H1 (cell line): ENCODE measurements at regions not wholly inside any gene's neighbourhood (a gene's known extent, or its start where the extent isn't known, plus 50 kb on each side); places are given as distances from the start of the nearest gene placed in this dataset.

ENCODE experiments used
- CTCF ChIA-PET: fragments of 300-600 bp; sonication (Branson Sonifier 250); formaldehyde crosslinking; loops from one replicate; lab custom pipeline; 2021; ENCODE audit not compliant: partially characterized antibody; lab: Charles Lee
- POLR2A ChIA-PET: fragments of 300-600 bp; sonication (Branson Sonifier 250); formaldehyde crosslinking; loops from one replicate; lab custom pipeline; 2021; ENCODE audit warnings: inconsistent platforms; ENCODE audit not compliant: partially characterized antibody; lab: Charles Lee
- DNase-seq, 2 experiments: peaks; one replicate each; pipeline versions ENCODE4 v3.0.0 to v3.0.0-alpha.2; 2010 to 2022; ENCODE audit warnings: low spot score in 2 of 2, low read depth in 1 of 2, mixed read lengths in 1 of 2
- FAIRE-seq: peaks from 2 replicates; lab custom pipeline; 2011; peaks lifted over from hg19 to GRCh38; lab: Jason Lieb, UNC
- H2AFZ ChIP-seq: 2 replicates; pipeline ENCODE4 v1.8.1; 2012; ENCODE audit warnings: low read length, inconsistent platforms
- H2AK5ac ChIP-seq: 2 replicates; pipeline ENCODE4 v1.6.1; 2013; ENCODE audit warnings: low read depth, low read length
- H2BK120ac ChIP-seq: replicated peaks from 2 replicates; pipeline ENCODE3; 2013; ENCODE audit warnings: low read depth, low read length, inconsistent platforms
- H2BK12ac ChIP-seq: 2 replicates; pipeline ENCODE4 v1.6.1; 2013; ENCODE audit warnings: low read depth, low read length
- H2BK15ac ChIP-seq: 2 replicates; pipeline ENCODE4 v1.6.1; 2013; ENCODE audit warnings: low read length
- H2BK20ac ChIP-seq: 2 replicates; pipeline ENCODE4 v1.6.1; 2013; ENCODE audit warnings: low read length
- H2BK5ac ChIP-seq: 2 replicates; pipeline ENCODE4 v1.6.1; 2013; ENCODE audit warnings: low read depth, low read length
- H3K14ac ChIP-seq: 2 replicates; pipeline ENCODE4 v1.6.1; 2013; ENCODE audit warnings: inconsistent platforms; ENCODE audit not compliant: insufficient read length
- H3K18ac ChIP-seq: 2 replicates; pipeline ENCODE4 v1.6.1; 2013; ENCODE audit warnings: low read length; ENCODE audit errors: extremely low read depth
- H3K23ac ChIP-seq: 2 replicates; pipeline ENCODE4 v1.6.1; 2013; ENCODE audit warnings: inconsistent platforms; ENCODE audit not compliant: insufficient read length
- H3K23me2 ChIP-seq: 2 replicates; pipeline ENCODE4 v1.6.1; 2013; ENCODE audit warnings: low read depth, low read length
- H3K27ac ChIP-seq: 2 replicates; pipeline ENCODE4 v1.6.1; 2011; ENCODE audit warnings: low read depth, low read length, inconsistent platforms
- H3K27me3 ChIP-seq, 4 experiments: replicated peaks in 1 of 4; 1 replicate in 1 of 4; 2 replicates in 3 of 4; pipeline versions ENCODE4 v1.6.1 to v1.8.1; 2011 to 2013; ENCODE audit warnings: low read length in 3 of 4, mild to moderate bottlenecking in 3 of 4, inconsistent platforms in 2 of 4, mixed read lengths in 2 of 4, moderate library complexity in 1 of 4; ENCODE audit not compliant: control insufficient read depth in 3 of 4, insufficient read depth in 3 of 4; ENCODE audit errors: extremely low read depth in 1 of 4
- H3K36me3 ChIP-seq, 4 experiments: 2 replicates each; pipeline versions ENCODE4 v1.6.1 to v1.8.1; 2011 to 2013; ENCODE audit warnings: mild to moderate bottlenecking in 4 of 4, low read length in 3 of 4, moderate library complexity in 2 of 4, control low read depth in 1 of 4, inconsistent platforms in 1 of 4; ENCODE audit not compliant: insufficient read depth in 4 of 4, control insufficient read depth in 2 of 4
- H3K4ac ChIP-seq: replicated peaks from 2 replicates; pipeline ENCODE3; 2013; ENCODE audit warnings: low read length, low read depth, mixed read lengths, inconsistent platforms; ENCODE audit not compliant: insufficient read length
- H3K4me1 ChIP-seq, 4 experiments: replicated peaks in 1 of 4; 1 replicate in 1 of 4; 2 replicates in 3 of 4; pipeline versions ENCODE4 v1.6.1 to v1.8.1; 2011 to 2013; ENCODE audit warnings: low read length in 3 of 4, inconsistent platforms in 2 of 4, mixed read lengths in 1 of 4; ENCODE audit not compliant: insufficient read depth in 4 of 4, control insufficient read depth in 3 of 4
- H3K4me2 ChIP-seq, 2 experiments: 2 replicates each; pipeline versions ENCODE4 v1.6.1 to v1.8.1; 2011 to 2013; ENCODE audit warnings: low read depth in 2 of 2, low read length in 2 of 2, control low read depth in 1 of 2, inconsistent platforms in 1 of 2, mild to moderate bottlenecking in 1 of 2; ENCODE audit not compliant: insufficient read depth in 1 of 2
- H3K4me3 ChIP-seq, 4 experiments: fragments of 200-600, 300-600 bp in 1 of 4; sonication (generic), shearing (Covaris generic), sonication (Bioruptor Twin) in 1 of 4; 2 replicates each; pipeline versions ENCODE4 v1.5.1 to v1.8.1; 2011 to 2016; ENCODE audit warnings: low read length in 4 of 4, low read depth in 3 of 4, control low read depth in 2 of 4, inconsistent platforms in 2 of 4, mild to moderate bottlenecking in 2 of 4, mixed read lengths in 1 of 4, moderate library complexity in 1 of 4; ENCODE audit not compliant: insufficient read depth in 2 of 4; ENCODE audit errors: extremely low read depth in 1 of 4
- H3K56ac ChIP-seq: replicated peaks from 2 replicates; pipeline ENCODE3; 2013; ENCODE audit warnings: low read depth, mild to moderate bottlenecking, mixed read lengths, low read length, inconsistent platforms; ENCODE audit not compliant: insufficient read length
- H3K79me1 ChIP-seq: 2 replicates; pipeline ENCODE4 v1.6.1; 2013; ENCODE audit warnings: low read depth, low read length, control low read depth
- H3K79me2 ChIP-seq, 2 experiments: 2 replicates each; pipeline versions ENCODE4 v1.6.1 to v1.8.1; 2012 to 2013; ENCODE audit warnings: low read length in 2 of 2, mild to moderate bottlenecking in 2 of 2, inconsistent platforms in 1 of 2; ENCODE audit not compliant: insufficient read depth in 2 of 2, control insufficient read depth in 1 of 2
- H3K9ac ChIP-seq, 4 experiments: replicated peaks in 1 of 4; 1 replicate in 1 of 4; 2 replicates in 3 of 4; pipeline versions ENCODE4 v1.6.1 to v1.8.1; 2011 to 2013; ENCODE audit warnings: low read depth in 3 of 4, low read length in 3 of 4, control low read depth in 2 of 4, mild to moderate bottlenecking in 2 of 4, moderate library complexity in 2 of 4, inconsistent platforms in 1 of 4; ENCODE audit errors: extremely low read depth in 1 of 4
- H3K9me3 ChIP-seq, 2 experiments: 2 replicates each; pipeline versions ENCODE4 v1.6.1 to v1.8.1; 2012 to 2013; ENCODE audit warnings: mild to moderate bottlenecking in 2 of 2, moderate library complexity in 2 of 2, control low read depth in 1 of 2, inconsistent platforms in 1 of 2, low read depth in 1 of 2, low read length in 1 of 2, mixed read lengths in 1 of 2; ENCODE audit not compliant: insufficient read depth in 2 of 2
- H4K20me1 ChIP-seq, 2 experiments: replicated peaks in 1 of 2; 2 replicates each; pipeline versions ENCODE3 to v1.8.1; 2011 to 2013; ENCODE audit warnings: inconsistent platforms in 2 of 2, low read length in 2 of 2, mild to moderate bottlenecking in 1 of 2; ENCODE audit not compliant: insufficient read depth in 2 of 2, control insufficient read depth in 1 of 2
- H4K5ac ChIP-seq: 2 replicates; pipeline ENCODE4 v1.6.1; 2013; ENCODE audit warnings: low read length, low read depth, mixed read lengths, inconsistent platforms; ENCODE audit not compliant: insufficient read length
- H4K8ac ChIP-seq: 2 replicates; pipeline ENCODE4 v1.8.0; 2013; ENCODE audit warnings: mild to moderate bottlenecking, moderate library complexity, low read length, inconsistent platforms; ENCODE audit not compliant: insufficient read depth; ENCODE audit errors: extremely low read depth
- H4K91ac ChIP-seq: replicated peaks from 2 replicates; pipeline ENCODE3; 2013; ENCODE audit warnings: low read length, mixed read lengths, inconsistent platforms; ENCODE audit not compliant: insufficient read length
- CBX5 ChIP-seq: fragments of 300-800, 300-1000 bp; sonication (generic); IDR thresholded peaks from 2 replicates; pipeline ENCODE4 v1.7.1; 2016; ENCODE audit warnings: antibody characterized with exemption, low read length, low read depth
- EP300 ChIP-seq, 2 experiments: IDR thresholded peaks; 1 replicate in 1 of 2; 2 replicates in 1 of 2; pipeline ENCODE4 v1.6.1; 2011 to 2012; ENCODE audit warnings: low read depth in 2 of 2, low read length in 2 of 2, mild to moderate bottlenecking in 2 of 2, borderline replicate concordance in 1 of 2, inconsistent platforms in 1 of 2, moderate library complexity in 1 of 2
- KDM5A ChIP-seq: fragments of 200-600 bp; IDR thresholded peaks from 2 replicates; pipeline ENCODE4 v1.7.1; 2012; ENCODE audit warnings: mild to moderate bottlenecking, low read length, inconsistent platforms, mixed read lengths
- NRF1 ChIP-seq: IDR thresholded peaks from 2 replicates; pipeline ENCODE4 v1.6.1; 2011; ENCODE audit warnings: mild to moderate bottlenecking, low read depth, low read length, improper control_type of control experiment
- SIRT6 ChIP-seq: IDR thresholded peaks from one replicate; pipeline ENCODE4 v1.7.1; 2012; ENCODE audit warnings: low read length, inconsistent platforms
- SP4 ChIP-seq: IDR thresholded peaks from 2 replicates; pipeline ENCODE4 v1.6.1; 2012; ENCODE audit warnings: low read length, inconsistent platforms
- TBP ChIP-seq: IDR thresholded peaks from 2 replicates; pipeline ENCODE4 v1.6.1; 2011; ENCODE audit warnings: low read depth, low read length, improper control_type of control experiment
- WGBS, 2 experiments: shearing (Covaris generic) in 1 of 2; methylation state at CpG; one replicate each; pipeline versions ENCODE4 v1.1.6 to v1.1.7; 2013 to 2015; ENCODE audit warnings: low lambda C conversion rate in 2 of 2, mixed read lengths in 2 of 2, inconsistent platforms in 1 of 2, low coverage in 1 of 2, missing lambda C conversion rate in 1 of 2; ENCODE audit not compliant: insufficient replicate concordance in 2 of 2, insufficient coverage in 1 of 2, insufficient read length in 1 of 2; ENCODE audit errors: extremely low coverage in 1 of 2, missing lambda C conversion rate in 1 of 2; 5-methylcytosine and 5-hydroxymethylcytosine counted together

DNA sequence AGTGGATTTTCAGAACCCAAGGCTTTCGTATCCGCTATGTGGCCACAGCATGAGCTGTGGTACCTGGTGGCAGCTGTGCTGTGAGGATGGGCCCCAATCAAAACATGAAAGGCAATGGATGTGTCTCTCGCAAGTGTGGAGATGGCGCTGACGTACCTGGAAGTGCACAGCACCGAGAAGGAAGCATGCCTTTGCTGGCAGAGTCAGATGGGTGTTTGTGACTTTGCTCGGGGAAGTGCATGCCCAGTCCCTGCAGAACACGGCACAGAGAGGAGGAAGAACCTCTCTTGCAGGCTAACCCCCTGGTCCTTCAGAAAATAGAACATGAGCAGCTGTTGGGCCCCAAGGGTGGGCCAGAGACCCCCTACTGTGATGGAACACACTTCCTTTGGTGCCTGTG is 654.1 kb upstream of the ZWINT start:
- no peaks in the 10 kb centered on the region for H3K23me2 ChIP-seq
- WGBS, 2 experiments: 92% methylated on average over 6 of the region's 8 CpGs; no CpG with 5 or more reads in 1 of the 2 experiments
- H2BK12ac ChIP-seq: no peak overlapping the region
- H2BK5ac ChIP-seq: no peak overlapping the region
- no peak overlapping the region for H2BK120ac ChIP-seq
- no peak overlapping the region for H2AK5ac ChIP-seq
- DNase-seq: no peak
- no peak overlapping the region for H3K27ac ChIP-seq
- ChIA-PET CTCF (no interaction called here), POLR2A (no interaction called here)
- H3K27me3 ChIP-seq: no peaks in the 10 kb centered on the region
- no peak overlapping the region for H3K23ac ChIP-seq
- H3K9ac ChIP-seq: no peak overlapping the region
- peaks cover 0 to 4% of the 10 kb centered on the region in 2 experiments; a peak in 1 of 4 replicates for H3K9me3 ChIP-seq
- no peak for FAIRE-seq
- H4K20me1 ChIP-seq: no peaks in the 10 kb centered on the region
- H2AFZ ChIP-seq: no peak overlapping the region
- H2BK15ac ChIP-seq: no peak overlapping the region
- peaks cover 0 to 4% (median 0%) of the 10 kb centered on the region in 4 experiments; a peak in 1 of 7 replicates for H3K4me1 ChIP-seq
- H4K91ac ChIP-seq: no peak overlapping the region
- no peak overlapping the region for H2BK20ac ChIP-seq
- no peaks in the 10 kb centered on the region for H3K79me1 ChIP-seq
- no peak overlapping the region for H3K4me3 ChIP-seq
- no peak overlapping the region for H4K8ac ChIP-seq
- H3K36me3 ChIP-seq: peaks cover 0 to 4% (median 0%) of the 10 kb centered on the region in 4 experiments; a peak in 1 of 8 replicates
- H3K79me2 ChIP-seq: no peaks in the 10 kb centered on the region
- H3K4me2 ChIP-seq: no peak overlapping the region
- no peak overlapping the region for H4K5ac ChIP-seq
- no peak overlapping the region for H3K56ac ChIP-seq
- H3K4ac ChIP-seq: no peak overlapping the region
- H3K14ac ChIP-seq: no peak overlapping the region
- no peak overlapping the region for H3K18ac ChIP-seq
- no peak for TF ChIP-seq CBX5
- no peak for TF ChIP-seq TBP
- no peak for TF ChIP-seq NRF1
- no peak for TF ChIP-seq KDM5A
- TF ChIP-seq SP4: no peak
- TF ChIP-seq SIRT6: no peak
- TF ChIP-seq EP300 (IDR thresholded peaks at IDR 0.05; ENCODE audit: borderline replicate concordance in 1 of 2, low read depth in 2 of 2, low read length in 2 of 2): no peak
